RKO (cell line): ENCODE measurements at regions not wholly inside any gene's neighbourhood (a gene's known extent, or its start where the extent isn't known, plus 50 kb on each side); places are given as distances from the start of the nearest gene placed in this dataset.

Experiments used
- DNase-seq: peaks from one replicate; pipeline ENCODE4 v3.0.0-alpha.2; 2016; ENCODE audit warnings: low spot score

GRCh38 chr5:20276061-20276958 is 288.3 kb upstream of the CDH18 start:
- DNase-seq: peak; percentile 86

- no peak for DNase-seq
Measured at GRCh38 chr5:20266066-20266465, 278.1 kb upstream of the CDH18 start.

- DNase-seq: no peak
Measured at GRCh38 chr5:20262896-20263295, 274.9 kb upstream of the CDH18 start.

GRCh38 chr5:20254748-20255147 is 266.7 kb upstream of the CDH18 start:
- DNase-seq: no peak

DNA sequence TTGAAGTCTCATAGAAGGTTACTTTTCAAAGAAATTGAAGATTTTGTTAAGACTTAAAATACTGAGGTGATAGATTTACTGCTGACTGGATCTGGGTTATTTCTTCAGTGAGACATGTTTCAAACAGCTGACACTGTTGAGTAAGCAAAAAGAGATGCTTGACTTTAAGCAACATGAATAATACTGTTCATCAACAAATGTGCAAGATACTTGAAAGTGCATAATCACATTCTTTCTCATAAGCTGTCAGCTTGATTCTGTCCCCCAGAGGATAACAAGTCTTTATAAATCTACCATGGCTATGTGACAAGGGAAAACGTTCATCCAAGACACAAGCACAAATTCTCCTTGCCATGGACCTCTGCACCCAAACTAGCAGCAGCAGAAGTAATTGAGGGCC is 260.1 kb upstream of the CDH18 start:
- DNase-seq: no peak

- no peak for DNase-seq
Measured at GRCh38 chr5:20245432-20245974, 257.5 kb upstream of the CDH18 start.

GRCh38 chr5:20241351-20241750 is 253.4 kb upstream of the CDH18 start:
- no peak for DNase-seq

DNA sequence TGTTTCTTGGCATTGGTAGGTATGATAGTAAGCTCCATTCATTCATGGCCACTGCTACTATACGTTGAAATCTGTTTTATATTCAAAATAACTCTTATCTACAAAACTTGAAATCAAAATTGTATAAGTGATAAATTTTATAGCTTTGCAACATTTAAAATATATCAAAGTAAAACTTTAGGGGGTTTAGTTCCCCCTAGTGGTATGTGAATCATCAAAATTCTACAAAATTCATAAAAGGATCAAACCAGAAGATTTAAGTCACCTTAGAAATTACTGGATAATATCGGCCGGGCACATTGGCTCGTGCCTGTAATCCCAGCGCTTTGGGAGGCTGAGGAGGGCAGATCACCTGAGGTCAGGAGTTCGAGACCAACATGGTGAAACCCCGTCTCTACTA is 243.0 kb upstream of the CDH18 start:
- no peak for DNase-seq

- no peak for DNase-seq
Measured at GRCh38 chr5:20230010-20230409, 242.0 kb upstream of the CDH18 start.

DNA sequence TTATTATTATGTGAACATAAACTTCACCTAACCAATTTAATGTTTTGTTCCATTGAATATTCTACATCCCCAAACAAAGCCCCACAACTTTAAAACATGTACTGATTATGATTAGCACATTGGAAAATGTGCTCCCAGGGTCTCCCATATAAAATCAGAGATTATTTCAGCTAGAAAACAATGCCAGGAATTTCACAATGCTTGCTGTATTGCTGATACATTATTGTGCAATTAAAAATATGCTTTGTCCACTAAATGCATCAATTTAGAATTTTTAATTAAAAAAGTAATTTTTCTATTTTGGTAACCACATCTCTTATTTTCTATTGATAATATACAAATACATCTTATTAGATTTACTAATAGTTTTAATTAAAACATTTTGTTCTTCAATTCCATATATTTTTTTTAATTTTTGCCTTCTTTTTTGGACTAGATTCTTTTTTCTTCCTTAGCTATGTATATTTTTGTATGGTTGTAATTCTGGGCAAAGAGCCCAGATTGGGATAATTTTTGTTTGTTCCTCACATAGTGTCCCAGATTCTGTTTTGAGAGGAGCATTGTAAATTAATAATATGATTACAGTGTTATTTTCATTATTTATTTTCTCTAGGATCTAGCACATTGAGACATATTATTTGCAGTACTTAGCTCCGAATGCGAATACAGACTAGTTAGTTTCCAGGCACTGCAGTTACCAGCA is 241.5 kb upstream of the CDH18 start:
- DNase-seq: no peak

DNA sequence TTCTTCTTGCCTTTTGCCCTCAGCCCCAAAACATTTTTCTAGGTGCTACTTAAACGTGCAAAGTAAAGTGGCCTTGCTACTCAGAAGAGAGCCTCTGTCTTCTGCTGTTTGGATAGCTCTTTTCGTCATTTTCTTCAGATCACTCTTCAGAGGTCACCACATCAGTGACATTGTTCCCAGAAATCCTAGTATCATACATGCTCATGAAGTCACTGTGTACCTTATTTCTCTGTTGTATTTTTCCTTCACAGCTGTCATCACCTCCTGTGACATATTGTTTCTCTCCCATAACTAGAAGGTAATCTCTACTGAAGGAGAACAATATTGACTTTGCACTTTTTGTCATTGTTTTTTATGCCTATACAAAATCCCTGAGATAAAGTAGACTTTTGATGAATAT is 237.0 kb upstream of the CDH18 start:
- DNase-seq: no peak

DNA sequence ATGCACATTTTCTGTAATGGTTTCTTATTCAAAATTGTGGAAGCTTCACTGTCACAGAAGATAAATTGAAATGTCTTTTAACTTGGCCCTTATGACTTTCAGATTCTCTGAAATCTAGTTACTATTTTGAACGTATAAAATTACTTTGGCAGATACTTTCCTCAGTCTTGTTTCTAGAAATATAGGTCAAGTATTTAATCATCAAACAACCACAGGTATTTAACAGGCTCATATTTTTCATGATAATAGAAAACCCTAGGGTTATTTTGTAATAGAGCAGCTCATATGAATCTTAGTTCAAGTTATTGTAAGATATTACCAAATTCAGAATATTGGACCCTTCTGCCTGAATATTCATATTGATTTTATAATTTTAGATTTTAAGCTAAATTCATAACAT is 236.0 kb upstream of the CDH18 start:
- no peak for DNase-seq

DNA sequence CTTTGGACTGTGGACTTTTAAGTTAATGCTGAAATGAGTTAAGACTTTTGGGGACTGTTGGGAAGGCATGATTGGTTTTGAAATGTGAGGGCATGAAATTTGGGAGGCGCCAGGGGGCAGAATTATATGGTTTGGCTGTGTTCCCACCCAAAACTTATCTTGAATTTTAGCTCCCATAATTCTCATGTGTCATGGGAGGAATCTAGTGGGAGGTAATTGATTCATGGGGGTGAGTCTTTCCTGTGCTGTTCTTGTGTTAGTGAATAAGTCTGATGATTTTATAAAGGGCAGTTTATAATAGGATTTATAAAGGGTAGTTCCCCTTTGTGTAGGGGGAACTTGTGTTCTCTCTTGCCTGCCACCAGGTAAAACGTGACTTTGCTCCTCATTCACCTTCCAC is 235.5 kb upstream of the CDH18 start:
- DNase-seq: no peak

DNA sequence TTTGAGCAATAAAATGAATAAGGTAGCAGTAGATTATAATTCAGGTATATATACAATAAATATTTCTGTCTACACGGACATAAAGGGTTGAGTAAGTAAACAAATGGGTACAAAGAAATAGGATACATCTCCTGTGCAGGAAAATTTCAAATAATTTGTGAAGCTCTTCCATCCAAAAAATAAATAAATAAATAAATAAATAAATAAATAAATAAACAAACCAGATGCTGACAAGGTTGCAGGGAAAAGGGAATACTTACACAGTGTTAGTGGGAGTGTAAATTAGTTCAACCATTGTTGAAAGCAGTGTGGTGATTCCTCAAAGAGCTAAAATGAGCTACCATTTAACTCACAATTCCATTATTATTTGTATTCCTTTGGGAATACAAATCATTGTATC is 227.3 kb upstream of the CDH18 start:
- DNase-seq: no peak

DNA sequence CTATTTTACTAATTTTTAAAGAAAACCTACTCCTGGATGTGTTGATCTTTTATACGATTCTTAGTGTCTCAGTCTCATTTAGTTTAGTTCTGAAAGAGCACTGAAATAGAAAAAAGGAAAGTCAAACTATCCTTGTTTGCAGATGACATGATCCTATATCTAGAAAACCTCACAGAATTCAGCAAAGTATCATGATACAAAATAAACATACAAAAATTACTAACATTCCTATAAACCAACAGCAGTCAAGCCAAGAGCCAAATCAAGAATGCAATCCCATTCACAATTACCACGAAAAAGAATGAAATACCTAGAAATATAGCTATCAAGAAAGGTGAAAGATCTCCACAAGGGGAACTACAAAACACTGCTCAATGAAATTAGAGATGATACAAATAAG is 225.8 kb upstream of the CDH18 start:
- no peak for DNase-seq

DNA sequence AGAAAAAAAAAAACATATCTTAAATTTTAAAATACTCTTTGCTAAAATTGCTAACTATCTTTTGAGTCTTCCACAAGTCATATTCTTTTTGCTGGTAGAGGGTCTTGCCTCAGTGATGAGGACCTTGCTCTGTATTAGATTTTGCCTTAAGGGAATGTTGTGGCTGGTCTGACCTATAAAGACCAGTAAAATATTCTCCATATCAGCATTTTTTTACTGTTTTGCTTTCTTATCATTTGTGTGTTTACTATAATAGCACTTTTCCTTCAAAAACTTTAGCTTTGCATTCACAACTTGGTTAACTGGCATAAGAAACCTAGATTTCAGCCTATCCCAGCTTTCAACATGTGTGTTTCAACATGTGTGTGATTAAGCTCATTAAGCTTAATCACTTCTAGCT is 224.7 kb upstream of the CDH18 start:
- DNase-seq: no peak

- no peak for DNase-seq
Measured at GRCh38 chr5:20166456-20166855, 178.5 kb upstream of the CDH18 start.

GRCh38 chr5:20158006-20158405 is 170.0 kb upstream of the CDH18 start:
- DNase-seq: no peak

DNA sequence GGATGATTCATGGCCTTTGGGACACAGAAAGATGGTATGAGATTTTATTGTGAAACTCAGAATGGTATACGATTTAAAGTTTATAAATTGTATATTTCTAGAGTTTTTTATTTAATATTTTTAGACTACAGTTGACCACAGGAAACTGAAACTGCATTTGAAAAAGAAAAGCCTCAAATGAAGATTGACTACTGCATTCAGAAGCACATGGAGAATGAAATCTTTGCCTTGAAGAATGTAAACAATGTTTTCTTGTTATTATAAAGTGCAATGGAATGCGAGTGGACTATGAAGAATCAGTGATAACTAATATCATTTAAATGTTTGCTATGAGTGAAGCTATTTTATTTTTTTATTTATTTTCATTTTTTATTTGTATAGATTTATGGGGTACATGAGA is 169.1 kb upstream of the CDH18 start:
- DNase-seq: no peak

GRCh38 chr5:20145240-20145639 is 157.2 kb upstream of the CDH18 start:
- no peak for DNase-seq

- no peak for DNase-seq
Measured at GRCh38 chr5:20129501-20129900, 141.5 kb upstream of the CDH18 start.

GRCh38 chr5:20128343-20128742 is 140.3 kb upstream of the CDH18 start:
- DNase-seq: no peak

- no peak for DNase-seq
Measured at GRCh38 chr5:20114526-20114925, 126.5 kb upstream of the CDH18 start.
